ENCODE measurements at regions not wholly inside any gene's neighbourhood (a gene's known extent, or its start where the extent isn't known, plus 50 kb on each side); places are given as distances from the start of the nearest gene placed in this dataset.

- peak; percentile 14 for DNase-seq
- Mint-ChIP-seq H3K9me3 (ENCODE audit: unreplicated experiment) (peaks cover 36% of the 10 kb centered on the region), H3K4me3 (ENCODE audit: unreplicated experiment) (peak overlapping the region; percentile 65), H3K36me3 (ENCODE audit: unreplicated experiment) (peaks cover 8% of the 10 kb centered on the region), H3K4me1 (ENCODE audit: low read depth, unreplicated experiment) (peaks cover 41% of the 10 kb centered on the region), H3K27me3 (ENCODE audit: unreplicated experiment) (peaks cover 30% of the 10 kb centered on the region), H3K27ac (ENCODE audit: unreplicated experiment) (peak overlapping the region; percentile 99)
- TF ChIP-seq, protein P1, sequence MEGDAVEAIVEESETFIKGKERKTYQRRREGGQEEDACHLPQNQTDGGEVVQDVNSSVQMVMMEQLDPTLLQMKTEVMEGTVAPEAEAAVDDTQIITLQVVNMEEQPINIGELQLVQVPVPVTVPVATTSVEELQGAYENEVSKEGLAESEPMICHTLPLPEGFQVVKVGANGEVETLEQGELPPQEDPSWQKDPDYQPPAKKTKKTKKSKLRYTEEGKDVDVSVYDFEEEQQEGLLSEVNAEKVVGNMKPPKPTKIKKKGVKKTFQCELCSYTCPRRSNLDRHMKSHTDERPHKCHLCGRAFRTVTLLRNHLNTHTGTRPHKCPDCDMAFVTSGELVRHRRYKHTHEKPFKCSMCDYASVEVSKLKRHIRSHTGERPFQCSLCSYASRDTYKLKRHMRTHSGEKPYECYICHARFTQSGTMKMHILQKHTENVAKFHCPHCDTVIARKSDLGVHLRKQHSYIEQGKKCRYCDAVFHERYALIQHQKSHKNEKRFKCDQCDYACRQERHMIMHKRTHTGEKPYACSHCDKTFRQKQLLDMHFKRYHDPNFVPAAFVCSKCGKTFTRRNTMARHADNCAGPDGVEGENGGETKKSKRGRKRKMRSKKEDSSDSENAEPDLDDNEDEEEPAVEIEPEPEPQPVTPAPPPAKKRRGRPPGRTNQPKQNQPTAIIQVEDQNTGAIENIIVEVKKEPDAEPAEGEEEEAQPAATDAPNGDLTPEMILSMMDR (IDR thresholded peaks at IDR 0.05; ENCODE audit: partially characterized antibody, unreplicated experiment) = no peak
Observed at GRCh38 chr9:105065098-105066088, 137.4 kb upstream of the ABCA1 start.

- peak overlapping the region; percentile 55 for H3K27ac Mint-ChIP-seq (ENCODE audit: unreplicated experiment)
- TF ChIP-seq, protein P1 (IDR thresholded peaks at IDR 0.05; ENCODE audit: partially characterized antibody, unreplicated experiment) = no peak
- DNase-seq = no peak
- peaks cover 41% of the 10 kb centered on the region for H3K4me1 Mint-ChIP-seq (ENCODE audit: low read depth, unreplicated experiment)
- H3K36me3 Mint-ChIP-seq (ENCODE audit: unreplicated experiment) = no peaks in the 10 kb centered on the region
- no peak overlapping the region for H3K4me3 Mint-ChIP-seq (ENCODE audit: unreplicated experiment)
- H3K9me3 Mint-ChIP-seq (ENCODE audit: unreplicated experiment) = peaks cover 34% of the 10 kb centered on the region
- peaks cover 30% of the 10 kb centered on the region for H3K27me3 Mint-ChIP-seq (ENCODE audit: unreplicated experiment)
Observed at GRCh38 chr9:105066275-105066865, 138.4 kb upstream of the ABCA1 start.

GRCh38 chr9:105067895-105068580 is 140.1 kb upstream of the ABCA1 start:
- H3K9me3 Mint-ChIP-seq (ENCODE audit: unreplicated experiment) = peaks cover 21% of the 10 kb centered on the region
- TF ChIP-seq, protein P1 (IDR thresholded peaks at IDR 0.05; ENCODE audit: partially characterized antibody, unreplicated experiment) = no peak
- peaks cover 32% of the 10 kb centered on the region for H3K4me1 Mint-ChIP-seq (ENCODE audit: low read depth, unreplicated experiment)
- no peaks in the 10 kb centered on the region for H3K36me3 Mint-ChIP-seq (ENCODE audit: unreplicated experiment)
- no peak overlapping the region for H3K4me3 Mint-ChIP-seq (ENCODE audit: unreplicated experiment)
- no peak for DNase-seq
- H3K27ac Mint-ChIP-seq (ENCODE audit: unreplicated experiment) = no peak overlapping the region
- peaks cover 20% of the 10 kb centered on the region for H3K27me3 Mint-ChIP-seq (ENCODE audit: unreplicated experiment)

DNA sequence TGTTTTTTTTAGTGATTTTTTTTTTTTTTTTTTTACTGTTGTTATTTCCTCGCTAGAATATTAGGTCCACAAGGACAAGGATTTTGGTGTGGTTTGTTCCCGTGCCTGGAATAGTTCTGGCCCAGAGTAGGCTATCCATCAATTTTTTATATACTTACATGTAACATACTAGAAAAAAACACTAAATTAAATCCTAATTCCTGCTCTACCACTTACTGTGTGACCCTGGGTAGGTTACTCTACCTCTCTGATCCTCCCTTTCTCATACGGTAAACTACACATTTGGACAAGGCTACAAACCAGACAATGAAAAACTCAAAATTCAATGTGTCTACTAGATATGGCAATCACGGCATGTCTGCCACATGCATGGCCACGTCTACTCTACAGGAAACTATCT is 141.3 kb upstream of the ABCA1 start:
- H3K36me3 Mint-ChIP-seq (ENCODE audit: unreplicated experiment) = no peaks in the 10 kb centered on the region
- TF ChIP-seq, protein P1 (IDR thresholded peaks at IDR 0.05; ENCODE audit: partially characterized antibody, unreplicated experiment) = no peak
- peaks cover 12% of the 10 kb centered on the region for H3K27me3 Mint-ChIP-seq (ENCODE audit: unreplicated experiment)
- H3K4me1 Mint-ChIP-seq (ENCODE audit: low read depth, unreplicated experiment) = peaks cover 24% of the 10 kb centered on the region
- no peak for DNase-seq
- no peak overlapping the region for H3K27ac Mint-ChIP-seq (ENCODE audit: unreplicated experiment)
- H3K9me3 Mint-ChIP-seq (ENCODE audit: unreplicated experiment) = peaks cover 12% of the 10 kb centered on the region
- no peak overlapping the region for H3K4me3 Mint-ChIP-seq (ENCODE audit: unreplicated experiment)

Measured in glutamatergic neuron (in vitro differentiated cells).